Sigmoid colon (tissue), 6 donors: ENCODE measurements at regions not wholly inside any gene's neighbourhood (a gene's known extent, or its start where the extent isn't known, plus 50 kb on each side); places are given as distances from the start of the nearest gene placed in this dataset.
"Not testable (repeated sequence)": the region's sequence is repeated elsewhere in the genome, so short reads cannot be mapped to it uniquely, and the experiment has no call there.

ENCODE experiments used
- DNase-seq: peaks from one replicate; pipeline ENCODE4 v3.0.0-alpha.2; 2019
- H3K27ac ChIP-seq, 4 donors: fragments of 200-600 bp; sonication (generic); one replicate each; pipeline ENCODE4 v1.5.1; 2016 to 2019; ENCODE audit warnings: mild to moderate bottlenecking in 1 of 4
- H3K27me3 ChIP-seq, 3 donors: fragments of 200-600 bp; sonication (generic); one replicate each; pipeline ENCODE4 v1.5.1; 2019; ENCODE audit warnings: mild to moderate bottlenecking in 1 of 3
- H3K36me3 ChIP-seq, 4 donors: fragments of 200-600 bp; sonication (generic); one replicate each; pipeline ENCODE4 v1.5.1; 2016 to 2019
- H3K4me1 ChIP-seq, 4 donors: fragments of 200-600 bp; sonication (generic); one replicate each; pipeline ENCODE4 v1.5.1; 2017 to 2019
- H3K4me3 ChIP-seq, 4 donors: fragments of 200-600 bp; sonication (generic); one replicate each; pipeline ENCODE4 v1.5.1; 2017 to 2019; ENCODE audit warnings: mild to moderate bottlenecking in 2 of 4, moderate library complexity in 1 of 4
- H3K9me3 ChIP-seq, 4 donors: fragments of 200-600 bp in 3 of 4; sonication (generic) in 3 of 4; one replicate each; pipeline versions ENCODE4 v1.5.1 to v1.6.1; 2013 to 2019
- CTCF ChIP-seq, 4 experiments: fragments of 450-650 bp in 3 of 4; fragments of 200-600 bp in 1 of 4; IDR thresholded peaks; one replicate each; pipeline ENCODE4 v1.5.1; 2016 to 2019; ENCODE audit warnings: antibody characterized with exemption in 4 of 4, mild to moderate bottlenecking in 3 of 4, moderate library complexity in 2 of 4
- EP300 ChIP-seq, 4 donors: sonication (generic); formaldehyde crosslinking; IDR thresholded peaks; one replicate each; pipeline ENCODE4 v1.6.1; 2017; ENCODE audit warnings: antibody characterized with exemption in 4 of 4
- POLR2A ChIP-seq, 2 donors: fragments of 450-650 bp; IDR thresholded peaks; one replicate each; pipeline ENCODE4 v1.6.1; 2016; ENCODE audit warnings: antibody characterized with exemption in 2 of 2, mild to moderate bottlenecking in 2 of 2, moderate library complexity in 2 of 2
- POLR2AphosphoS5 ChIP-seq, 4 donors: sonication (generic); formaldehyde crosslinking; IDR thresholded peaks; one replicate each; pipeline ENCODE4 v1.6.1; 2017; ENCODE audit warnings: antibody characterized with exemption in 4 of 4
- WGBS, 2 donors: extraction: QIAGEN DNeasy Blood & Tissue Kit; methylation state at CpG; one replicate each; pipeline ENCODE4 v1.1.7; 2013; 5-methylcytosine and 5-hydroxymethylcytosine counted together
- intact Hi-C: fragments of 100-400 bp; cut with DNase I; formaldehyde crosslinking; loops from one replicate; pipeline ENCODE4 v1.15.1; 2023
- donor health status: healthy with polysubstance abuse.
- donor health status: healthy.

GRCh38 chr7:120060875-120061274 is 212.1 kb upstream of the KCND2 start:
- Histone ChIP-seq H3K27me3 (no peaks in the 10 kb centered on the region), H3K4me3 (no peak overlapping the region), H3K36me3 (no peaks in the 10 kb centered on the region), H3K9me3 (no peaks in the 10 kb centered on the region), H3K4me1 (no peaks in the 10 kb centered on the region), H3K27ac (no peak overlapping the region)
- TF ChIP-seq CTCF (IDR thresholded peaks at IDR 0.05): no peak
- no peak for TF ChIP-seq POLR2A (IDR thresholded peaks at IDR 0.05)
- TF ChIP-seq POLR2AphosphoS5 (IDR thresholded peaks at IDR 0.05): no peak
- no peak for TF ChIP-seq EP300 (IDR thresholded peaks at IDR 0.05)
- intact Hi-C loops: no loop called here
- DNase-seq: no peak
- WGBS, 2 donors: 86 to 91% methylated on average over 7 of the region's 7 CpGs

- Histone ChIP-seq H3K27ac (no peak overlapping the region), H3K9me3 (peaks cover 0 to 8% (median 0%) of the 10 kb centered on the region in 4 donors), H3K4me1 (no peaks in the 10 kb centered on the region), H3K4me3 (no peak overlapping the region), H3K27me3 (no peaks in the 10 kb centered on the region), H3K36me3 (no peaks in the 10 kb centered on the region)
- TF ChIP-seq EP300 (IDR thresholded peaks at IDR 0.05): no peak
- TF ChIP-seq POLR2A (IDR thresholded peaks at IDR 0.05): no peak
- no peak for TF ChIP-seq POLR2AphosphoS5 (IDR thresholded peaks at IDR 0.05)
- no peak for TF ChIP-seq CTCF (IDR thresholded peaks at IDR 0.05)
- intact Hi-C loops: no loop called here
- DNase-seq: no peak
These were observed 208.4 kb upstream of the KCND2 start for GRCh38 chr7:120064565-120064964.

GRCh38 chr7:120066898-120067297 is 206.1 kb upstream of the KCND2 start:
- intact Hi-C loops, H3K27me3 ChIP-seq, H3K4me3 ChIP-seq, H3K27ac ChIP-seq, DNase-seq, H3K36me3 ChIP-seq, H3K4me1 ChIP-seq: not testable (repeated sequence)
- peaks cover 0 to 10% (median 0%) of the 10 kb centered on the region in 4 donors for H3K9me3 ChIP-seq

- DNase-seq: no peak
- Histone ChIP-seq H3K4me3 (no peak overlapping the region), H3K4me1 (no peaks in the 10 kb centered on the region), H3K27me3 (no peaks in the 10 kb centered on the region), H3K27ac (no peak overlapping the region), H3K36me3 (no peaks in the 10 kb centered on the region), H3K9me3 (peaks cover 0 to 10% (median 0%) of the 10 kb centered on the region in 4 donors)
- TF ChIP-seq EP300 (IDR thresholded peaks at IDR 0.05) (no peak), CTCF (IDR thresholded peaks at IDR 0.05) (no peak), POLR2AphosphoS5 (IDR thresholded peaks at IDR 0.05) (no peak), POLR2A (IDR thresholded peaks at IDR 0.05) (no peak)
- 48 to 66% methylated on average over 1 of the region's 1 CpG for WGBS, 2 donors
- intact Hi-C loops: no loop called here
These were observed 202.8 kb upstream of the KCND2 start for GRCh38 chr7:120070201-120070600.

GRCh38 chr7:120077777-120078176 is 195.2 kb upstream of the KCND2 start:
- Histone ChIP-seq H3K9me3 (no peaks in the 10 kb centered on the region), H3K27me3 (no peaks in the 10 kb centered on the region), H3K4me3 (no peak overlapping the region), H3K36me3 (no peaks in the 10 kb centered on the region), H3K27ac (no peak overlapping the region), H3K4me1 (no peaks in the 10 kb centered on the region)
- WGBS, 2 donors: 51 to 70% methylated on average over 3 of the region's 3 CpGs
- DNase-seq: no peak
- intact Hi-C loops: no loop called here
- TF ChIP-seq CTCF (IDR thresholded peaks at IDR 0.05) (no peak), EP300 (IDR thresholded peaks at IDR 0.05) (no peak), POLR2A (IDR thresholded peaks at IDR 0.05) (no peak), POLR2AphosphoS5 (IDR thresholded peaks at IDR 0.05) (no peak)
